Loucy (cell line): ENCODE measurements at regions not wholly inside any gene's neighbourhood (a gene's known extent, or its start where the extent isn't known, plus 50 kb on each side); places are given as distances from the start of the nearest gene placed in this dataset.

ENCODE experiments used
- EZH2phosphoT487 ChIP-seq: fragments of 200-600 bp; IDR thresholded peaks from 2 replicates; pipeline ENCODE4 v1.6.1; 2018; ENCODE audit warnings: antibody characterized with exemption, mild to moderate bottlenecking, moderate library complexity, borderline replicate concordance
- TF ChIP-seq, protein P1 (sequence below): fragments of 200-600 bp; sonication (generic); conservative IDR thresholded peaks from 2 replicates; pipeline ENCODE4 v1.5.1; 2014; ENCODE audit warnings: mild to moderate bottlenecking, antibody characterized with exemption, low read length

DNA sequence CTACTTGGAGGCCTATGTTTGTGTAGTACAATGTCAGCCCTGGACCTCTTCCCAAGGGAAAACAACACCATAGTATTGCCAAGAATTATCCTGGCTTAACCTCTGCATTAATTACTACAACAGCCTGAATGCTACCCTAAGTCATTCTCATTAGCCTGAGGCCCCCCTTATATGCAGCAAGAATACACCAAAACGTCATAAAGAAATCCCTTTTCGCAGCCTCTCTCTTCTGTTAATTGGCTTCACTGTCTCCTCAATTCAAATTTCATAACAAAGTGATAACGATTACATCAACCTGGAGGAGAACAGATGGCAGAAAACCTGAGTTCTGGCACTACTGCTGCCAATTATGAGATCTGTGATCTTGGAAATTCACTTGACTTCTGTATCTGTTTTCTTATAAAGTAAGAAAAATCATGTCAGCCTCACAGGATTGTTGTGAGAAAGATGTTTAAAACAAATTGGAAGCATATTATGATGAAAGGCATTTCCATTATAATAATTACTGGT, 1663.1 kb downstream of the STIM2 start:
- TF ChIP-seq, protein P1, sequence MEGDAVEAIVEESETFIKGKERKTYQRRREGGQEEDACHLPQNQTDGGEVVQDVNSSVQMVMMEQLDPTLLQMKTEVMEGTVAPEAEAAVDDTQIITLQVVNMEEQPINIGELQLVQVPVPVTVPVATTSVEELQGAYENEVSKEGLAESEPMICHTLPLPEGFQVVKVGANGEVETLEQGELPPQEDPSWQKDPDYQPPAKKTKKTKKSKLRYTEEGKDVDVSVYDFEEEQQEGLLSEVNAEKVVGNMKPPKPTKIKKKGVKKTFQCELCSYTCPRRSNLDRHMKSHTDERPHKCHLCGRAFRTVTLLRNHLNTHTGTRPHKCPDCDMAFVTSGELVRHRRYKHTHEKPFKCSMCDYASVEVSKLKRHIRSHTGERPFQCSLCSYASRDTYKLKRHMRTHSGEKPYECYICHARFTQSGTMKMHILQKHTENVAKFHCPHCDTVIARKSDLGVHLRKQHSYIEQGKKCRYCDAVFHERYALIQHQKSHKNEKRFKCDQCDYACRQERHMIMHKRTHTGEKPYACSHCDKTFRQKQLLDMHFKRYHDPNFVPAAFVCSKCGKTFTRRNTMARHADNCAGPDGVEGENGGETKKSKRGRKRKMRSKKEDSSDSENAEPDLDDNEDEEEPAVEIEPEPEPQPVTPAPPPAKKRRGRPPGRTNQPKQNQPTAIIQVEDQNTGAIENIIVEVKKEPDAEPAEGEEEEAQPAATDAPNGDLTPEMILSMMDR, result no peak
- no peak for TF ChIP-seq EZH2phosphoT487
